Kidney (tissue), 13 donors: ENCODE measurements at regions not wholly inside any gene's neighbourhood (a gene's known extent, or its start where the extent isn't known, plus 50 kb on each side); places are given as distances from the start of the nearest gene placed in this dataset.

Experiments
- DNase-seq, 5 donors: peaks; one replicate each; pipeline ENCODE4 v3.0.0-alpha.2; 2013 to 2020
- FAIRE-seq: peaks from 2 replicates; lab custom pipeline; 2012; peaks lifted over from hg19 to GRCh38; lab: Jason Lieb, UNC
- H3K27ac ChIP-seq, 2 donors: one replicate each; pipeline ENCODE4 v1.7.0; 2013; ENCODE audit warnings: low read depth in 2 of 2, low read length in 2 of 2, inconsistent platforms in 1 of 2
- H3K27me3 ChIP-seq: one replicate; pipeline ENCODE4 v1.7.1; 2013; ENCODE audit warnings: low read length, inconsistent platforms; ENCODE audit not compliant: control insufficient read depth, insufficient read depth
- H3K36me3 ChIP-seq, 3 donors: one replicate each; pipeline versions ENCODE4 v1.7.0 to v1.7.1; 2013; ENCODE audit warnings: low read length in 3 of 3, control low read depth in 1 of 3, inconsistent platforms in 1 of 3; ENCODE audit not compliant: insufficient read depth in 3 of 3, control insufficient read depth in 2 of 3
- H3K4me1 ChIP-seq, 3 donors: one replicate each; pipeline versions ENCODE4 v1.7.0 to v1.7.1; 2013; ENCODE audit warnings: low read length in 3 of 3, inconsistent platforms in 1 of 3, low read depth in 1 of 3; ENCODE audit not compliant: control insufficient read depth in 2 of 3, insufficient read depth in 2 of 3
- H3K4me3 ChIP-seq, 3 donors: one replicate each; pipeline versions ENCODE4 v1.7.0 to v1.8.1; 2013; ENCODE audit warnings: low read length in 3 of 3, control low read depth in 1 of 3, inconsistent platforms in 1 of 3
- H3K9ac ChIP-seq, 3 donors: one replicate each; pipeline versions ENCODE4 v1.7.0 to v1.7.1; 2013; ENCODE audit warnings: low read length in 3 of 3, control low read depth in 1 of 3, inconsistent platforms in 1 of 3
- H3K9me3 ChIP-seq, 3 donors: one replicate each; pipeline versions ENCODE4 v1.7.0 to v1.7.1; 2013; ENCODE audit warnings: low read length in 3 of 3, control low read depth in 1 of 3, inconsistent platforms in 1 of 3; ENCODE audit not compliant: control insufficient read depth in 2 of 3, insufficient read depth in 1 of 3
- CTCF ChIP-seq: IDR thresholded peaks from 3 replicates; pipeline ENCODE4 v1.5.1; 2012; ENCODE audit warnings: mild to moderate bottlenecking, moderate library complexity, borderline replicate concordance; ENCODE audit not compliant: insufficient read depth; ENCODE audit errors: extremely low read depth
- intact Hi-C: fragments of 100-400 bp; cut with DNase I; formaldehyde crosslinking; loops from one replicate; pipeline ENCODE4 v1.11.1; 2022
- donor health status: control.
- donor health status: control.
- donor health status: control.
- donor health status: control.
- donor health status: control.
- donor health status: DM: yes; HTN: yes; CAD: no.
- donor health status: Normal renal cell carcinoma (clear cell type).

GRCh38 chr9:90259311-90260246, 383.0 kb downstream of the DIRAS2 start:
- DNase-seq (no peak), FAIRE-seq (no peak)
- Histone ChIP-seq H3K27ac (no peak overlapping the region), H3K36me3 (no peaks in the 10 kb centered on the region), H3K9ac (no peak overlapping the region), H3K4me3 (no peak overlapping the region), H3K4me1 (no peaks in the 10 kb centered on the region), H3K9me3 (peaks cover 0 to 15% (median 0%) of the 10 kb centered on the region in 3 donors), H3K27me3 (no peaks in the 10 kb centered on the region)
- TF ChIP-seq CTCF, result no peak
- intact Hi-C loops, result no loop called here

GRCh38 chr9:90261698-90262097, 380.9 kb downstream of the DIRAS2 start:
- Histone ChIP-seq H3K9ac (no peak overlapping the region), H3K36me3 (no peaks in the 10 kb centered on the region), H3K27ac (no peak overlapping the region), H3K27me3 (no peaks in the 10 kb centered on the region), H3K4me1 (no peaks in the 10 kb centered on the region), H3K9me3 (peaks cover 0 to 15% (median 0%) of the 10 kb centered on the region in 3 donors), H3K4me3 (no peak overlapping the region)
- intact Hi-C loops, result no loop called here
- no peak for TF ChIP-seq CTCF
- no peak for FAIRE-seq
- DNase-seq, result no peak

- DNase-seq, result no peak
- Histone ChIP-seq H3K27me3 (no peaks in the 10 kb centered on the region), H3K27ac (no peak overlapping the region), H3K36me3 (no peaks in the 10 kb centered on the region), H3K9ac (no peak overlapping the region), H3K4me3 (no peak overlapping the region), H3K9me3 (no peaks in the 10 kb centered on the region), H3K4me1 (peaks cover 0 to 4% (median 0%) of the 10 kb centered on the region in 3 donors)
- no peak for TF ChIP-seq CTCF
- no peak for FAIRE-seq
- intact Hi-C loops, result no loop called here
Observed at GRCh38 chr9:90268613-90269012, 374.0 kb downstream of the DIRAS2 start.
